DOHH2 (cell line): ENCODE measurements at regions not wholly inside any gene's neighbourhood (a gene's known extent, or its start where the extent isn't known, plus 50 kb on each side); places are given as distances from the start of the nearest gene placed in this dataset.

Experiments used
- H3F3A ChIP-seq: fragments of 200-600 bp; sonication (generic), shearing (Covaris generic); 2 replicates; pipeline ENCODE4 v1.6.0; 2016; ENCODE audit warnings: antibody characterized with exemption, mild to moderate bottlenecking; ENCODE audit not compliant: control insufficient read depth, insufficient read depth
- H3K27ac ChIP-seq: fragments of 200-600 bp; sonication (generic); 2 replicates; pipeline ENCODE4 v1.5.1; 2014; ENCODE audit warnings: low read depth, mild to moderate bottlenecking, low read length, moderate library complexity
- H3K27me3 ChIP-seq: fragments of 200-600 bp; sonication (generic); 2 replicates; pipeline ENCODE4 v1.6.1; 2014; ENCODE audit warnings: mild to moderate bottlenecking, low read length, mixed read lengths; ENCODE audit not compliant: control insufficient read depth
- H3K36me3 ChIP-seq: fragments of 200-600 bp; sonication (generic); 2 replicates; pipeline ENCODE4 v1.6.1; 2014; ENCODE audit warnings: mild to moderate bottlenecking, low read length, moderate library complexity, mixed read lengths; ENCODE audit not compliant: control insufficient read depth
- H3K4me1 ChIP-seq: fragments of 200-600 bp; sonication (generic); 2 replicates; pipeline ENCODE4 v1.6.1; 2014; ENCODE audit warnings: mild to moderate bottlenecking, low read length, mixed read lengths; ENCODE audit not compliant: control insufficient read depth
- H3K4me2 ChIP-seq: fragments of 200-600 bp; sonication (generic); 2 replicates; pipeline ENCODE4 v1.6.0; 2014; ENCODE audit warnings: mild to moderate bottlenecking, low read length, moderate library complexity
- H3K4me3 ChIP-seq: fragments of 200-600 bp; sonication (generic); 2 replicates; pipeline ENCODE4 v1.5.1; 2014; ENCODE audit warnings: mild to moderate bottlenecking, low read length, mixed read lengths
- H3K79me2 ChIP-seq: fragments of 200-600 bp; sonication (generic); 2 replicates; pipeline ENCODE4 v1.6.1; 2014; ENCODE audit warnings: mild to moderate bottlenecking, low read length, mixed read lengths; ENCODE audit not compliant: control insufficient read depth
- H3K9me2 ChIP-seq: fragments of 200-600 bp; sonication (generic); replicated peaks from 2 replicates; pipeline ENCODE4 v1.6.1; 2014; ENCODE audit warnings: mild to moderate bottlenecking, low read length, mixed read lengths; ENCODE audit not compliant: control insufficient read depth
- H3K9me3 ChIP-seq: fragments of 200-600 bp; sonication (generic); 2 replicates; pipeline ENCODE4 v1.6.1; 2014; ENCODE audit warnings: antibody characterized with exemption, low read length, mixed read lengths; ENCODE audit not compliant: control insufficient read depth, insufficient read depth
- H4K20me1 ChIP-seq: fragments of 200-600 bp; sonication (generic); 2 replicates; pipeline ENCODE4 v1.6.0; 2014; ENCODE audit warnings: low read depth, mild to moderate bottlenecking, antibody characterized with exemption, low read length, moderate library complexity; ENCODE audit not compliant: control insufficient read depth, insufficient read depth
- EZH2phosphoT487 ChIP-seq: fragments of 200-600 bp; sonication (generic); IDR thresholded peaks from 2 replicates; pipeline ENCODE4 v1.6.1; 2017; ENCODE audit warnings: borderline replicate concordance, mild to moderate bottlenecking, antibody characterized with exemption, low read length, moderate library complexity, mixed read lengths
- TF ChIP-seq, protein P1 (sequence below): fragments of 200-600 bp; sonication (generic); IDR thresholded peaks from one replicate; pipeline ENCODE4 v1.5.1; 2014; ENCODE audit warnings: antibody characterized with exemption, mild to moderate bottlenecking, low read depth, low read length; ENCODE audit not compliant: poor library complexity, severe bottlenecking

DNA sequence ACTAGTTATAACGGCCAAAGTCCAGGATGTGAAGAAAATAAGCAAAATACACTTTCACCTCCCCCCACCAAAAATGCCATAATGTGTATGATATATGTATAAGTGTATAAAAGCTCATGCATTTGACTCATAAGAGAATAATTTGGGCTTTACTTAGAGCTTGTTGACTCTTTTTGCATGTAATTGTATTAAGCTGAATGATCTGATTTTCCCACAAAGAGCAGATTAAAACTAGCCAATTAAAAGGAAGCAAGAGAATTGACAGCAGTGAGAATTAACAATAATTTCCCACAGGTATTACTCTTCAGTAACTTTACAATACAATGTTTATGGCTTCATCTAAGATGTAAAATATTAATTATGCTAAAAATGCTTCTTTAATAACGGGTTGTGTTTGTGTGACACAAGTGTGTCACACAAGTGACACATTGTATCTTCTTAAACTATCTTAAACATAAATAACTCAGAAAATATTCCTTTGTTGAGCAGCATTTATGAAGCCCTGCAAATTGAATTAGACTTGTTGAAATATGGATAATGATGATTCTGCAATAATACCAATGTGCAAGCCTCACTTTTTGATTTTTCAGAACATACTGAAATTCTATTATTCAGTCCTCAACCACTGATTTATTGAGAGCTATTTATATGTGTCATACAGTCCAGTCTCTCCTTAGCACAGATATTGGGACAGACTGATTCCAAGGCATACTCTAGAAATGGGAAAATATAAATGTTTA lies 134.5 kb downstream of the SLIT2 start:
- H3K9me3 ChIP-seq: no peaks in the 10 kb centered on the region
- TF ChIP-seq, protein P1, sequence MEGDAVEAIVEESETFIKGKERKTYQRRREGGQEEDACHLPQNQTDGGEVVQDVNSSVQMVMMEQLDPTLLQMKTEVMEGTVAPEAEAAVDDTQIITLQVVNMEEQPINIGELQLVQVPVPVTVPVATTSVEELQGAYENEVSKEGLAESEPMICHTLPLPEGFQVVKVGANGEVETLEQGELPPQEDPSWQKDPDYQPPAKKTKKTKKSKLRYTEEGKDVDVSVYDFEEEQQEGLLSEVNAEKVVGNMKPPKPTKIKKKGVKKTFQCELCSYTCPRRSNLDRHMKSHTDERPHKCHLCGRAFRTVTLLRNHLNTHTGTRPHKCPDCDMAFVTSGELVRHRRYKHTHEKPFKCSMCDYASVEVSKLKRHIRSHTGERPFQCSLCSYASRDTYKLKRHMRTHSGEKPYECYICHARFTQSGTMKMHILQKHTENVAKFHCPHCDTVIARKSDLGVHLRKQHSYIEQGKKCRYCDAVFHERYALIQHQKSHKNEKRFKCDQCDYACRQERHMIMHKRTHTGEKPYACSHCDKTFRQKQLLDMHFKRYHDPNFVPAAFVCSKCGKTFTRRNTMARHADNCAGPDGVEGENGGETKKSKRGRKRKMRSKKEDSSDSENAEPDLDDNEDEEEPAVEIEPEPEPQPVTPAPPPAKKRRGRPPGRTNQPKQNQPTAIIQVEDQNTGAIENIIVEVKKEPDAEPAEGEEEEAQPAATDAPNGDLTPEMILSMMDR: no peak
- TF ChIP-seq EZH2phosphoT487: no peak
- no peaks in the 10 kb centered on the region for H3K36me3 ChIP-seq
- no peaks in the 10 kb centered on the region for H3K79me2 ChIP-seq
- H3K4me3 ChIP-seq: no peak overlapping the region
- H3K27ac ChIP-seq: no peak overlapping the region
- H3K4me1 ChIP-seq: no peaks in the 10 kb centered on the region
- H4K20me1 ChIP-seq: no peaks in the 10 kb centered on the region
- H3K27me3 ChIP-seq: no peaks in the 10 kb centered on the region
- H3K9me2 ChIP-seq: no peaks in the 10 kb centered on the region
- no peak overlapping the region for H3K4me2 ChIP-seq
- no peaks in the 10 kb centered on the region for H3F3A ChIP-seq

DNA sequence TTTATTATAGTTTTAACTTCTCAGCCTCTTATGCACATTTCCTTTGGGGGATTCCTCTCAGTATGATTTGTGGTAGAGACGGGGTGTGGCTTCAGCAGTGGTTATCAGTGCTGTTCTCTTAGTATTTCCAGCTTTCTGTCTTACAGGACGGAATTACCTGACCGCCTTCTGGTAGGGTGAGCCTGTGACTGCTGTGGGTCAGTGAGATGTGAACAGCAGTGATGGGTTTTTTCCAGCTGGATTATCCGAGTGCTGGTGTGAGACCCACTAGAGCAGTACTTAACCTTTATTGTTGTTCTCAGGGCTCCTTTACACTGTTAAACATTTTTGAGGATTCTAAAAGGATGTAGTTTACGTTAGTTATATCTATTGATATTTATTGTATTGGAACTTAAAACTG lies 135.2 kb downstream of the SLIT2 start:
- Histone ChIP-seq H3K9me3 (no peaks in the 10 kb centered on the region), H4K20me1 (no peaks in the 10 kb centered on the region), H3K4me1 (no peaks in the 10 kb centered on the region), H3K4me3 (no peak overlapping the region), H3K27ac (no peak overlapping the region), H3K27me3 (no peaks in the 10 kb centered on the region), H3K9me2 (no peaks in the 10 kb centered on the region), H3K79me2 (no peaks in the 10 kb centered on the region), H3F3A (no peaks in the 10 kb centered on the region), H3K4me2 (no peak overlapping the region), H3K36me3 (no peaks in the 10 kb centered on the region)
- TF ChIP-seq EZH2phosphoT487: no peak
- TF ChIP-seq, protein P1: no peak

DNA sequence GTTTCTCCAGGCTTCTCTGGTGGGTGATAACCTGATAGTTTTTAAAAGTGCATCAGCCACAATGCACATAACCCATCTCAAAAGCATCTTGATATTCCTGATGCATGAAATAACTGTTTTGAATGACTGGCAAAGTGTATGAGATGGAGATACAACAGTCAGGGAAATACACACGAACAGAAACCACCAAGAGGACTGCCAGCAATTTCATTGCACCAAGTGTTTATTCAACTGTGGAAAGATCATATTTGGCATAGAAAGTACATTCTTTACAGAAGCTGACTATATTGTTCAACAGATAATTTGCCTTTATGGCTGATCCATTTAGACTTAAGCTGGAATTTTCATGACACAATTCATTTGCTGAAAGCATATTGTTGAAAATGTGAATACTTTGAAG lies 139.5 kb downstream of the SLIT2 start:
- no peak overlapping the region for H3K27ac ChIP-seq
- H3K27me3 ChIP-seq: no peaks in the 10 kb centered on the region
- no peaks in the 10 kb centered on the region for H3F3A ChIP-seq
- no peak overlapping the region for H3K4me2 ChIP-seq
- TF ChIP-seq, protein P1: no peak
- no peak for TF ChIP-seq EZH2phosphoT487
- H3K36me3 ChIP-seq: no peaks in the 10 kb centered on the region
- no peak overlapping the region for H3K4me3 ChIP-seq
- no peaks in the 10 kb centered on the region for H3K79me2 ChIP-seq
- no peaks in the 10 kb centered on the region for H4K20me1 ChIP-seq
- H3K4me1 ChIP-seq: no peaks in the 10 kb centered on the region
- no peaks in the 10 kb centered on the region for H3K9me2 ChIP-seq
- no peaks in the 10 kb centered on the region for H3K9me3 ChIP-seq
